ENCODE measurements at regions not wholly inside any gene's neighbourhood (a gene's known extent, or its start where the extent isn't known, plus 50 kb on each side); places are given as distances from the start of the nearest gene placed in this dataset.

DNA sequence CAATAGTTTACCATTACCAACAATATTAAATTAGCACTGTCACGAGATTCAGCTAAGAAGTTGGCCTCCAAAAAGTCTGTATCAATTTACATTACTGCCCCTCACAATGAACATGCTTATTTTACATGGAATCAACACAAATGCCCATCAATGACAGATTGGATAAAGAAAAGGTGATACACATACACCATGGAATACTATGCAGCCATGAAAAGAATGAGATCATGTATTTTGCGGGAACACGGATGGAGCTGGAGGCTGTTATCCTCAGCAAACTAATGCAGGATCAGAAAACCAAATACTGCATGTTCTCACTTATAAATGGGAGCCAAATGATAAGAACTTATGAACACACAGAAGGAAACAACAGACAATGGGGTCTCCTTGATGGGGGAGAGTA, 211.8 kb upstream of the RREB1 start:
- no peak overlapping the region for H3K4me3 ChIP-seq (ENCODE audit: low read depth, low read length)
- no peak for DNase-seq (ENCODE audit: low read depth)
- TF ChIP-seq CTCF (IDR thresholded peaks at IDR 0.05; ENCODE audit: control insufficient read depth, extremely low read depth, insufficient read depth): no peak

DNA sequence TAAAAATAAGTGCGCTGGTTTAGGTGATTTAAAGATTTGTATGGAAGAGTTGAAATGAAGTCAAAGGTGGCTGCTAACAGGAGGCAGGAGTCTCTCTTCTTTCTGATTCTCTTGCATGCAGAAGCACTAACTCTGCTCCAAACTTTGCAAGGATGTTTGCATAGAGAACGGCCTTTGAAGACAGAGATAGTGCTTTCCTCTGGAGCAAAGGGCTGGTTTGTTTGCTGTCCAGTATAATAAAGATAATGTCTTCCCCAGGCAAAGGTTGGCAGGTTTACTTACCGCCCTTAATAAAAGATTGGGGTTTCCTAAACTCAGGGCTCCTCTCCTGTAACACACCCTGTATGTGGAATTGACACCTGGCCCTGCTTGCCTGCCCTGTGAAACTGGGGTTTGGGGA, 210.6 kb upstream of the RREB1 start:
- no peak overlapping the region for H3K4me3 ChIP-seq (ENCODE audit: low read depth, low read length)
- TF ChIP-seq CTCF (IDR thresholded peaks at IDR 0.05; ENCODE audit: control insufficient read depth, extremely low read depth, insufficient read depth): no peak
- peak; percentile 42 for DNase-seq (ENCODE audit: low read depth)

DNA sequence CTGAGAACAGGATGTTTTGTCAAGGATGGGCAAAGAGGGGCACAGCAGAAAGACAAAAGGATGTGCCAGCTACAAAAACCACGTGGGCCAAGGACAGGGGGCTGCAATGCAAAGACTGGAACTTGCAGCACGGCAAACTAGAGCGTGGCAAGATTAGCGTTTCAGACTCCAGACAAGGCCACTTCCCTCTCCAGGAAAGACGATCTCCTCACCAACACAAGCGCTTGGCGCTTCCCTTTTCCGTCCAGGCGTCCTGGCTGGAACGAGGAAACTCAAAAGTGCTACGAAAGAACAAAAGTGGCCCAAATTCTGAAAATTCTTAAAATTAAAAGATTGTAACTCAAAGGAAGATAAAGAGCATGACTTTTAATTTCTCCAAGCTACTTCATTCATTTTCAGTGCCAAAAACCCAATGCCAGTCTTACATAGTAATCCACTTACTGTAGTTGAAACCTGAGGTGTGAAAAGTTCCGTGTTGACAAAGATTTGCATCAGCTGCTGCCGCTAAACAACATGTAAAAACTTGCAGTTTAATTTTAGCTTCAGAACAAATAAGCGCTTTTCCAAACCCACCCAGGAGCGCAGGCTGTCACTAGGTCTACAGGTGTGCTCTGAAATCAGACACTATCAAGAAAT, 207.1 kb upstream of the RREB1 start:
- DNase-seq (ENCODE audit: low read depth): no peak
- H3K4me3 ChIP-seq (ENCODE audit: low read depth, low read length): no peak overlapping the region
- no peak for TF ChIP-seq CTCF (IDR thresholded peaks at IDR 0.05; ENCODE audit: control insufficient read depth, extremely low read depth, insufficient read depth)

DNA sequence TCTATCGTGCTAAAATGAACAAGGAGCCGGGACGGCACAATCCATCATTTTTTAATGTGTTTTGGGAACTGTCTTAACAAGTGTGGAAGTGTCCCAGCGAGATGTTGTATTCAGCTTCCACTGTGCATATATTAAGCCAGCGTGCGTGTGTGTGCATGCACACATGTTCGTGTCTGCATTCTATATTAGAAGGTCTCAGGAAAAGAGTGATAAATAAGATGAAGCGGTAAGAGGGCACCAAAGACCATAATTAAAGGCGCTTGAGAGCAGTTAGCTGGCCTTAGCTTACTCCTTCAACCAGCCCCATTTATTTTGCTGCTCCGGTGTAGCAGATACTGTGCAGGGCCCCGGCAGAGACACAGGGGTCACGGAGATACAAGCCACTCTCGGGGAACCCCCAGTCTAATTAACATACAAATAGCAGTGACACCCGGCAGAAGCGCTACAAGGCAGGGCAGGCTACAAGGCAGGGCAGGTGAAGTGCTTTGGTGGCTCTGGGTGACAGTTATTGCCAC, 206.5 kb upstream of the RREB1 start:
- DNase-seq (ENCODE audit: low read depth): no peak
- H3K4me3 ChIP-seq (ENCODE audit: low read depth, low read length): no peak overlapping the region
- no peak for TF ChIP-seq CTCF (IDR thresholded peaks at IDR 0.05; ENCODE audit: control insufficient read depth, extremely low read depth, insufficient read depth)

DNA sequence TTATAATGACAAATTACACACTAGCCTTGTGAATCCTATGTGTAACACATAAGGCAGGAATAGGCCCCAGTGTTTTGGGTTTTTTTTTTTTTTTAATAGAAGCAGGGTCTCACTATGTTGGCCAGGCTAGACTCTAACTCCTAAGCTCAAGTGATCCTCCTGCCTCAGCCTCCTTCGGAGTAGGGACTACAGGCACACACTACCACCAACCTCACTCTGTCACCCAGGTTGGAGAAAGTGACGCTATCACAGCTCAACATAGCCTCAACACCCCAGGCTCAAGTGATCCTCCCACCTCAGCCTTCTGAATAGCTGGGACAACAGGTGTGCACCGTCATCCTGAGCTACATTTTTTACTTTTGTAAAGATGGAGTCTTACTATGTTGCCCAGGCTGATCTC, 205.8 kb upstream of the RREB1 start:
- no peak overlapping the region for H3K4me3 ChIP-seq (ENCODE audit: low read depth, low read length)
- TF ChIP-seq CTCF (IDR thresholded peaks at IDR 0.05; ENCODE audit: control insufficient read depth, extremely low read depth, insufficient read depth): no peak
- DNase-seq (ENCODE audit: low read depth): no peak

- H3K4me3 ChIP-seq (ENCODE audit: low read depth, low read length): no peak overlapping the region
- no peak for TF ChIP-seq CTCF (IDR thresholded peaks at IDR 0.05; ENCODE audit: control insufficient read depth, extremely low read depth, insufficient read depth)
- DNase-seq (ENCODE audit: low read depth): no peak
These were observed 201.7 kb upstream of the RREB1 start for GRCh38 chr6:6905961-6906518.

Data from LNCaP clone FGC (cell line).